GM18498 (cell line): ENCODE measurements at regions not wholly inside any gene's neighbourhood (a gene's known extent, or its start where the extent isn't known, plus 50 kb on each side); places are given as distances from the start of the nearest gene placed in this dataset.
"Not testable (repeated sequence)": the region's sequence is repeated elsewhere in the genome, so short reads cannot be mapped to it uniquely, and the experiment has no call there.

Experiments used
- ATAC-seq: cut with Tn5 transposase; IDR thresholded peaks from one replicate; pipeline ENCODE4 v1.9.1; 2021; ENCODE audit warnings: mild to moderate bottlenecking, moderate library complexity; ENCODE audit not compliant: unreplicated experiment

DNA sequence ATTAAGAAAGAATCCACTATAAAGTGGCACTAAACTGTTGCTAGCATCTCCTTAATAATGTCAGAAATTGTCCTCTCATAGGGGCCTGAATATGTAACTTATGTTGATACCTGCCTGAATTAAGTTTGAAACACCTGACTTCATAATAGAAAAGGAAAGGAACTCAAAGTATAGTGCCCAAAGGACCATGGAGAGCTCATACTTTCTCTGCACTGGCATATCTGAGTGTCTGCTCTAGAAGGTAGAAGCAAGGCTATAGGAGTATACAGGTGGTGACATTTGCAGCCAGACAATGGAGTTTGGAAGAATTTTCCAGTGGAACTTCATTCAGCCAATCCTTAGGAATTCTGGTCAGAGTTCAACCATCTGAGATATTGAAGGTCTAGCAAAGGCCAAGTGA is 988.9 kb downstream of the RAB28 start:
- no peak for ATAC-seq

- no peak for ATAC-seq
Observed at GRCh38 chr4:12492730-12493393, 991.3 kb downstream of the RAB28 start.

DNA sequence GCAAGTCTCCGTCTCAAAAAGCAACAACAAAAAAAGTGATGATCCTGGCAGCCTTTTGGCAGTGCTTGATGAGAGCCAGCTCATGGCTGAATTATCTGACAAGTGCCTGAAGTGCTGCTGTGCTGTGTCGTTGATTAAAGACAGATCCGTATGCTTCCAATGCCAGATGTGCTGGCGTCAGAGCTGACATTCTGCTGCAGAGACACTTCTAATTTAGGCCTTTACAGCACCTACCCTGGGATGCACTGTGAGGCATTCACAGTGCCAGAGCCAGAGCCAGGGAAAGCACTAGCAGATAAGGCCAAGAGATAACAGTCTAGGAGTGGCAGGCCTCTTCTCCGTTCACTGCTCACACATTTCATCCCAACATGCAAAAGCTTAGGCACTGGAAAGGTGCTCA is 995.5 kb downstream of the RAB28 start:
- ATAC-seq: no peak

GRCh38 chr4:12487000-12487399 is 997.1 kb downstream of the RAB28 start:
- no peak for ATAC-seq

DNA sequence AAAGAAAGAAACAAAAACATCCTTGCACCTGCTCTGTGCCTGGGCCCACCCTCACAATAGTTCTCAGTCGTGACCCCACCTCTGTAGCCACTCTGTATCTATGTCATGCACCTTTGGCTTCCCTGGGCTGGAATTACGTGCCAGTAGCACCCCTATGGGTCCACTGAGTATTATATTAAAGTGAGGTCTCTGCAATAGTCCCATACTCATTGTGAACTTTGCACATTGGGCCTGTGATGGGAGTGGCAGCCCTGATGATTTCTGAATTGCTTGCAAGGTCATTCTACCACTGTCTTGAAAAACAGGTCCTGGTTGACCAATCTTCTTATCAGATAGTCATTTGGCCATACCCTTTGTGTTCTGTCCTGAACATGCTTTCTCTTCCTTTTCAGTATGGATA is 1012.1 kb downstream of the RAB28 start:
- ATAC-seq: no peak

DNA sequence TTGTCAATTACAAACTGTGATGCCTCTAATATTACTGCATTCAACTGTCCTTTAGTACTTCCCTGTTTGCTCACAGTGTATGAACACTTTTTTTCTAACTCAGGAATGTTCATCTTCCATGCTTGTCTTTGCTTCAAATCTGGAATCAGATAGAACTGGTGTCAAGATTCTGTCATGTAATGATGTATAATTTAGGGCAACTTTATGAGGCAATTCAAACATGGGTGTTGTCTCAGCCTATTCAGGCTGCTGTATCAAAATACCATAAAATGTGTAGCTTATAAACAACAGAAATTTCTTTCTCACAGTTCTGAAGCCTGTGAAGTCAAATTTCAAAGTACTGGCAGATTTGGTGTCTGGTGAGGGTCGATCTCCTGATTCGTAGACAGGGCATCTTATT is 1012.9 kb downstream of the RAB28 start:
- ATAC-seq: no peak

DNA sequence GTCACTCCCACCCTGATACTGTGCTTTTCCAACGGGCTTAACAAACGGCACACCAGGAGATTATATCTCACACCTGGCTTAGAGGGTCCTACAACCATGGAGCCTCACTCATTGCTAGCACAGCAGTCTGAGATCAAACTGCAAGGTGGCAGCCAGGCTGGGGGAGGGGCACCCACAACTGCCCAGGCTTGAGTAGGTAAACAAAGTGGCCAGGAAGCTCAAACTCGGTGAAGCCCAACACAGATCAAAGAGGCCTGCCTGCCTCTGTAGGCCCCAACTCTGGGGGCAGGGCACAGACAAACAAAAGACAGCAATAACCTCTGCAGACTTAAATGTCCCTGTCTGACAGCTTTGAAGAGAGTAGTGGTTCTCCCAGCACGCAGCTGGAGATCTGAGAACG is 1022.6 kb downstream of the RAB28 start:
- ATAC-seq: not testable (repeated sequence)

GRCh38 chr4:12459126-12459525 is 1025.0 kb downstream of the RAB28 start:
- ATAC-seq: no peak

GRCh38 chr4:12458621-12459020 is 1025.5 kb downstream of the RAB28 start:
- ATAC-seq: no peak

DNA sequence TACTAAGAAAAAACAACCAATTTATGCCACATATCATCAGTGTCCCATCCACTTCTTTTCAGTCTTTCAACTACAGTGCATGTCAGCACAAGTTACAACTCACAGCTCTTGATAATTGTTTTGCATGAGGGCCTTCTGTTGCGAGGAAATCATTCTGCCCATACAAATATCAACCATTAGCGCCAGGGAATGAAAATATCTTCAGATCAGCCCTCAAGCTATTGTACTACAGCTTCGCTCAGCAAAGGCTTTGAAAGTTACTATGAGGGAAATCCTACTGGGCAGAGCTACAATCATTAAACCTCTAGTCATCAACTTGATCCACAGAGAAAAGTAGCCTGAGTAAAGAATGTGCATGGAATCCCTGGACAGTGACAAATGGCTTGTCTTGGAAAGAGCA is 1023.6 kb upstream of the HS3ST1 start:
- no peak for ATAC-seq

DNA sequence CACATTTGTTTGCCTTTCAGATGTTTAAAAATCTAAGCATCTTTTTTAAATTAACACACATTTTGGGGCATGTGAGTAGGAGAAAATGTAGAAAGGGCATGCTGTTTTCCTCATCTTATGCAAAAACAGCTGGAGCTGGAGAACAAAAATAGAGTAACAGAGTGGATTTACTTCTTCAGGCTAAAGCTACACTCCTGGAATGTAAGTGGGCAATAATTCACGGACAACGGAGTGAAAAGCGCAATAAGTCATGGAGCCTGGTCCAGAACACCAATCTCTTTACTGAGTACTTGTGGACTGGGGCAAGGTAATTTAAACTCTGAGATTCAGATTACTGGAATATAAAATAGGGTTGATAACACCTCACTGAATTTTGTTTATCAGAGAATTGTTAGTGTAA is 1018.8 kb upstream of the HS3ST1 start:
- no peak for ATAC-seq

GRCh38 chr4:12446657-12447185 is 1018.0 kb upstream of the HS3ST1 start:
- no peak for ATAC-seq

- ATAC-seq: no peak
Observed at GRCh38 chr4:12446256-12446655, 1017.6 kb upstream of the HS3ST1 start.

DNA sequence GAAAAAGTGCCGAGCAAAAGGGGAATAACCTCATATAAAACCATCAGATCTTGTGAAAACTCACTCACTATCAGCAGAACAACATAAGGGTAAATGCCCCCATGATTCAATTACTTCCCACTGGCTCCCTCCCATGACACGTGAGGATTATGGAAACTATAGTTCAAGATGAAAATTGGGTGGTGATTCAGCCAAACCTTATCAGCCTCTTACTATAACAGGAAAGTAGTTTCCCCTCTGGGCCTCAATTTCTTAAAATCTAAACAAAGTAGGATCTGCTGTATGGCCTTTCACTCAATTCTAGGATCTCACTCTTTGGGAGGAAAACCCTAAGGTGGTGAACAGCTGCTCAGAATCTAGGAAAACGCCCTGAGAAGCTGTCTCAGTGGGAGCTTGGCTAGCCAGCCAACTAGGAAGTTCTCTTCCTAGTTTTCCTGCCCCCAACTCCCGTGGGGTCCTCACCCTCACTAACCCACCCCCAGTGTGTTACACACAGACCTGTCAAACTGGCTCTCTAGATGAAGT is 1017.1 kb upstream of the HS3ST1 start:
- ATAC-seq: no peak

DNA sequence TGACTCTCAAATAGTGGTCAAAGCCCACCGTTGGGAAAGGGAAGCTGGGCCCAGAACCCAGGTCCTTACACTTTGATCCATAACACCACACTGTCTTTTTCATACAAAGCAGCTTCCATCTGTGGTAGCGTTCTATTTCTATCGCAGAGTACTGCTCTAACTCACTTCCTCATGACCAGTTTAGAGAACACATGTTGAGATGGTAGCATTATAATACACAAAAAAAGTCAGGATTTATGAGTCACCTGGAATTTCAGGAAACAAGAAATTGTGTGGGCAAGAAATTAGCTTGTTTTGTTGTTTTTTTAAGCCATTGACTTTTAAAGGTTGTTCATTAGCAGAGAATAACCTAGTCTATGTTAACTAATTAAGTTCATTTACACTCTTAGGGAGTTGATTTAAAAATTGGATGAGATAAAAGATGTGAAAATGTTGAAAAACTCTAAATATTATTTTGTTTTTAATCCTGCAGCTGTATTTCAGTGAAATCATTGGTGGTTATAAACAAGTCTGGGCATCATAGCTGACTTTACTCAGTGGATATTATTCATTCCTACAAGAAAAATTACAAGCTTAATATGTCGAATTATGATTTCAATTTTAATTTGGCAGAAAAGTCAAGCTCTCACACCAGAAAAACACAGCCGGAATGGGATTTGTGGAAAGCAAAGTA is 1011.1 kb upstream of the HS3ST1 start:
- no peak for ATAC-seq

DNA sequence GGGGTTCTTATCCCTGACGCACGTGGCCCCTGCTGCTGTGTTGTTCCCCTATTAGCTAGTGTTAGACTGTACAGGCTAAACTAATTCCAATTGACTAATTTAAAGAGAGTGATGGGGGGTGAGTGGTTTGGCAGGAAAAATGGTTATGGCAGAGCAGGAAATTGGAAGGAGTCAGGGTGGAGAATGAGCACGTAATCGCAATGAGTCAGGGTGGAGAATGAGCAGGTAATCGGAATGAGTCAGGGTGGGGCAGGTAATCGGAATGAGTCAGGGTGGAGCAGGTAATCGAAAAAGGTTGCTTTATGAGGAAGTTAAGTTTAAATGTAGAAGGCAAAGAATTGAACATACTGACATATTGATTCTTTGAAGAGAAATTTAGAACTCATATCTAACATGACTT is 1002.6 kb upstream of the HS3ST1 start:
- ATAC-seq: not testable (repeated sequence)

DNA sequence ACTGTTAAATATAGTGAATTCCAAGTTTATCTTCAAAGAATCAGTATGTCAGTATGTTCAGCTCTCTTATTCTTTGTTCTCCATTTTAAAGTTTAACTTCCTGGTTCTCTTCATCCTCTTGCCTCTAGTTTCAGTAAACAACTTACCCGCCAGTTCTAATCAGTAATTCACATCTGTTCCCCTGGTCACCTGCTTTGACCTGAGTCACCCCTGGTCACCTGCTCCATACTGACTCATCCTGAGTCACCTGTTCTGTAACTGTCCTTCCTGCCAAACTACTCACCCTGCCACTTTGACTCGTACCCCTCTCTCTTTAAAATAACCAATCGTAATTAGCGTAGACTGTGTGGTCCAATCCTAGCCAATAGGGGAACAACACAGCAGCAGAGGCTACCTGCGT is 992.7 kb upstream of the HS3ST1 start:
- no peak for ATAC-seq

GRCh38 chr4:12416755-12417154 is 988.1 kb upstream of the HS3ST1 start:
- no peak for ATAC-seq

- ATAC-seq: no peak
Observed at GRCh38 chr4:12414181-12414812, 985.6 kb upstream of the HS3ST1 start.

GRCh38 chr4:12411072-12411471 is 982.4 kb upstream of the HS3ST1 start:
- no peak for ATAC-seq

DNA sequence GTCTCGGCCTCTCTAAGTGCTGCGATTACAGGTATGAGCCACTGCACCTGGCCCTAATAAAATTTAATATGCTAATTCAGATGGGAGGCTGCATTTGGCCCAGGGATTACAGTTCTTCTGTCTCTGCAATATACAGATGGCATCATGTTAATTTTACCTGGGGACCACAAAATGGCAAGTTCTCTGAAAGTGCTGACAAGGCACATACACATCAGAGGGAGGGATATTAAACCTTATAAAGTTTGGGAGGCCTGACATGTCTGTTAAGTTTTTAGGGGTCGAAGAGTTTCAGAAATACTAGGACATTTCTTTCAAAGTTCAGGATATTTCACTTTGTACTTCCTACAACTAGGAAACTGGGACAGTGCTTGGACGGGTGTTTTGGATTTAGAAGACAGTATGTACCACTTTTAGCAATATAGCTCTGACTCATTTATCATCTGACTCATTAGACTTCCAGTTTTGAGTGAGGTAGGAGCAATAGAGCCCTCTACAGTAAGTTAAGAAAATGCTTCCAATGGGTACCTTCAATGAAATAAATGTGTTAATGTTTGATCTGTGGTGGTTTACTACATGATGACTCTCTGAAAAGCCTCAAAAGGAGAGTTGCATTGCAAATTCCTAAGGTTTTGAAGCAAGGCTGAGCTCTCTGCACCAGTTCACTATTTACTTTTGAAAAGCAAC is 981.0 kb upstream of the HS3ST1 start:
- ATAC-seq: no peak
